DND-41 (cell line): ENCODE measurements at regions not wholly inside any gene's neighbourhood (a gene's known extent, or its start where the extent isn't known, plus 50 kb on each side); places are given as distances from the start of the nearest gene placed in this dataset.

Experiments
- ATAC-seq: fragments of 200-7000 bp; cut with Tn5 transposase; 3 replicates; pipeline ENCODE4 v1.9.1; 2021; ENCODE audit warnings: low read depth; ENCODE audit not compliant: insufficient read depth
- DNase-seq: peaks from one replicate; pipeline ENCODE4 v3.0.0-alpha.2; 2020
- H2AFZ ChIP-seq: 2 replicates; pipeline ENCODE4 v1.6.0; 2012; ENCODE audit warnings: low read depth, low read length
- H3K27ac ChIP-seq: 2 replicates; pipeline ENCODE4 v1.5.1; 2012; ENCODE audit warnings: low read length, inconsistent platforms
- H3K27me3 ChIP-seq: fragments of 200-600 bp; sonication (generic); 2 replicates; pipeline ENCODE4 v1.6.0; 2012; ENCODE audit warnings: low read length, mild to moderate bottlenecking, inconsistent platforms; ENCODE audit not compliant: insufficient read depth, poor library complexity
- H3K36me3 ChIP-seq: 2 replicates; pipeline ENCODE4 v1.5.1; 2012; ENCODE audit warnings: low read length, inconsistent platforms; ENCODE audit not compliant: insufficient read depth
- H3K4me1 ChIP-seq: 2 replicates; pipeline ENCODE4 v1.5.1; 2012; ENCODE audit warnings: mild to moderate bottlenecking, low read length; ENCODE audit not compliant: insufficient read depth
- H3K4me2 ChIP-seq: 2 replicates; pipeline ENCODE4 v1.6.0; 2012; ENCODE audit warnings: mild to moderate bottlenecking, moderate library complexity, low read length, inconsistent platforms; ENCODE audit not compliant: insufficient read depth
- H3K4me3 ChIP-seq, 2 experiments: fragments of 200-600 bp in 1 of 2; shearing (Covaris generic) in 1 of 2; 2 replicates each; pipeline ENCODE4 v1.5.1; 2012 to 2016; ENCODE audit warnings: inconsistent platforms in 2 of 2, low read length in 2 of 2, mild to moderate bottlenecking in 2 of 2, low read depth in 1 of 2, moderate library complexity in 1 of 2
- H3K79me2 ChIP-seq: 2 replicates; pipeline ENCODE4 v1.6.0; 2012; ENCODE audit warnings: low read length, inconsistent platforms; ENCODE audit not compliant: insufficient read depth
- H3K9ac ChIP-seq: 2 replicates; pipeline ENCODE4 v1.6.0; 2012; ENCODE audit warnings: low read depth, mild to moderate bottlenecking, inconsistent platforms, low read length, moderate library complexity
- H3K9me3 ChIP-seq: 2 replicates; pipeline ENCODE4 v1.5.1; 2012; ENCODE audit warnings: low read length, moderate library complexity, mild to moderate bottlenecking, inconsistent platforms; ENCODE audit not compliant: insufficient read depth, severe bottlenecking
- H4K20me1 ChIP-seq: 2 replicates; pipeline ENCODE4 v1.6.0; 2012; ENCODE audit warnings: low read length; ENCODE audit not compliant: insufficient read depth
- EZH2 ChIP-seq: IDR thresholded peaks from 3 replicates; pipeline ENCODE4 v1.6.1; 2012; ENCODE audit warnings: borderline replicate concordance, low read depth, mild to moderate bottlenecking, moderate library complexity, low read length, inconsistent platforms; ENCODE audit not compliant: severe bottlenecking
- TF ChIP-seq, protein P1 (sequence below): IDR thresholded peaks from 2 replicates; pipeline ENCODE4 v1.5.1; 2012; ENCODE audit warnings: borderline replicate concordance, low read length, moderate library complexity, mild to moderate bottlenecking; ENCODE audit not compliant: poor library complexity, severe bottlenecking; ENCODE audit errors: extremely low read depth

DNA sequence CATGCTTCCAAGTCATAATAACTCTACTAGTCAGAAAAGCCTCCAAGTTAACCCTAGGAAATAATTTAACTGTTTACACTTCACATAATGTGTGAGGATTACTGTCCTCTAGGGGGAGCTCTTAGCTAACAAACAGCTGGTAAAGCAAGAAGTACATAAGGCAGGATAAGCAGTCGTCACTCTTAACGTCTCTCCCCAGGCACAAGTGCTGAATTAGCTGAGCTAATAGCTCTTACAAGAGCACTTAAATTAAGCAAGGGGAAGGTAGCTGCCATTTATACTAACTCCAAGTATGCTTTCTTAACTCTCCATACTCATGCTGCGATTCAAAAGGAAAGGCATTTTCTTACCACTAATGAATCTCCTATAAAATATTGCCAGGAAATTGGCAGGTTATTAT is 79.3 kb upstream of the TSPAN11 start:
- peaks cover 9% of the 10 kb centered on the region; the same call in 1 of the 2 replicates for H3K4me1 ChIP-seq
- no peak overlapping the region for H3K4me3 ChIP-seq
- no peak for TF ChIP-seq EZH2
- TF ChIP-seq, protein P1, sequence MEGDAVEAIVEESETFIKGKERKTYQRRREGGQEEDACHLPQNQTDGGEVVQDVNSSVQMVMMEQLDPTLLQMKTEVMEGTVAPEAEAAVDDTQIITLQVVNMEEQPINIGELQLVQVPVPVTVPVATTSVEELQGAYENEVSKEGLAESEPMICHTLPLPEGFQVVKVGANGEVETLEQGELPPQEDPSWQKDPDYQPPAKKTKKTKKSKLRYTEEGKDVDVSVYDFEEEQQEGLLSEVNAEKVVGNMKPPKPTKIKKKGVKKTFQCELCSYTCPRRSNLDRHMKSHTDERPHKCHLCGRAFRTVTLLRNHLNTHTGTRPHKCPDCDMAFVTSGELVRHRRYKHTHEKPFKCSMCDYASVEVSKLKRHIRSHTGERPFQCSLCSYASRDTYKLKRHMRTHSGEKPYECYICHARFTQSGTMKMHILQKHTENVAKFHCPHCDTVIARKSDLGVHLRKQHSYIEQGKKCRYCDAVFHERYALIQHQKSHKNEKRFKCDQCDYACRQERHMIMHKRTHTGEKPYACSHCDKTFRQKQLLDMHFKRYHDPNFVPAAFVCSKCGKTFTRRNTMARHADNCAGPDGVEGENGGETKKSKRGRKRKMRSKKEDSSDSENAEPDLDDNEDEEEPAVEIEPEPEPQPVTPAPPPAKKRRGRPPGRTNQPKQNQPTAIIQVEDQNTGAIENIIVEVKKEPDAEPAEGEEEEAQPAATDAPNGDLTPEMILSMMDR = peak; percentile 81
- H3K9me3 ChIP-seq = no peaks in the 10 kb centered on the region
- no peak overlapping the region for H3K9ac ChIP-seq
- DNase-seq (peak; percentile 11), ATAC-seq (peak; percentile 55; the same call in 2 of the 3 replicates)
- peaks cover 4% of the 10 kb centered on the region for H3K27me3 ChIP-seq
- H4K20me1 ChIP-seq = no peaks in the 10 kb centered on the region
- no peak overlapping the region for H2AFZ ChIP-seq
- H3K27ac ChIP-seq = no peak overlapping the region
- no peaks in the 10 kb centered on the region for H3K36me3 ChIP-seq
- H3K4me2 ChIP-seq = no peak overlapping the region
- no peaks in the 10 kb centered on the region for H3K79me2 ChIP-seq

DNA sequence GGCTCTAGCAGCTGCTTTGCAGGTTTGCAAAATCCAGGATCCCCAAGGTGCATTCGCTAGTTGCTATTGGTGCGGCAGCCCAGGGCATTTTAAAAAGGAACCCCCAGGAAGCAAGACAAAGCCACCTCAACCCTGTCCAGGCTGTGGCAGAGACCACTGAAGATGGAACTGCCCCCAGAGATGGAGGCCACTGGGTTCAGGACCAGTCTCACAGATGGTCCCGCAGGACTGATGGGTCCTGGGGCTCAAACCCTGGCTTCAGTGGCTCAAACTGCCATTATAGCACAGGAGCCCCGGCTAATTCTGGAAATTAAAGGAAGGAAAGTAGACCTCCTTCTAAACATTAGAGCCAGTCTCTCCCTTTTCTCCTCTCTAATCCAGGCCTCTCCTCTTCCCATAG is 79.8 kb upstream of the TSPAN11 start:
- Histone ChIP-seq H3K27me3 (peaks cover 8% of the 10 kb centered on the region), H3K36me3 (no peaks in the 10 kb centered on the region), H3K27ac (no peak overlapping the region), H2AFZ (no peak overlapping the region), H3K9me3 (no peaks in the 10 kb centered on the region), H3K9ac (no peak overlapping the region), H3K4me2 (no peak overlapping the region), H3K4me1 (peaks cover 9% of the 10 kb centered on the region; the same call in 1 of the 2 replicates), H3K4me3 (no peak overlapping the region), H3K79me2 (no peaks in the 10 kb centered on the region), H4K20me1 (no peaks in the 10 kb centered on the region)
- DNase-seq (no peak), ATAC-seq (no peak)
- no peak for TF ChIP-seq EZH2
- TF ChIP-seq, protein P1 = no peak

DNA sequence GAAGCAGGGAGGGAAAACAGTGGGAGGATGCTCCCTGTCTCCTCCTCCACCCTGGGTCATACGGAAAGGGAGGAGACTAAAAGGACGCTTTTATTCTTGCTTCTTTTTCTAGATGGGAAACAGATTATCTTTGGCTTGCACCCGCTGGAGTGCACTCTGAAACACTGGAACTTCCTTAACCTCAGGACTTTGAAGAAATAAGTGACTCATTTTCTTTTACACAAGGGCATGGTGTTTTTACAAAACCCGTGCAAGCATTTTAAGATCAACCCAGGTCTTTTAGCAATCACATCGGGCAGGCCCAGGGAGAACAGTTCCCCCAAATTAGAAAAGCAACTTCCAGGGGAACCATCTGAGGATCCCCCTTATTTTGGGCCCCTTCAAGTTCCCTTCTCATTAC is 80.9 kb upstream of the TSPAN11 start:
- ATAC-seq = no peak

More for the DNA sequence above, 80.9 kb upstream of the TSPAN11 start:
- Histone ChIP-seq H3K4me1 (peaks cover under 1% of the 10 kb centered on the region; the same call in 1 of the 2 replicates), H2AFZ (no peak overlapping the region), H3K79me2 (no peaks in the 10 kb centered on the region), H3K36me3 (no peaks in the 10 kb centered on the region), H3K4me3 (no peak overlapping the region), H3K27ac (no peak overlapping the region), H3K4me2 (no peak overlapping the region), H4K20me1 (no peaks in the 10 kb centered on the region), H3K27me3 (peaks cover 8% of the 10 kb centered on the region), H3K9ac (no peak overlapping the region), H3K9me3 (no peaks in the 10 kb centered on the region)
- no peak for TF ChIP-seq EZH2
- TF ChIP-seq, protein P1 = no peak
- DNase-seq = no peak
